ENCODE measurements at regions not wholly inside any gene's neighbourhood (a gene's known extent, or its start where the extent isn't known, plus 50 kb on each side); places are given as distances from the start of the nearest gene placed in this dataset.

DNA sequence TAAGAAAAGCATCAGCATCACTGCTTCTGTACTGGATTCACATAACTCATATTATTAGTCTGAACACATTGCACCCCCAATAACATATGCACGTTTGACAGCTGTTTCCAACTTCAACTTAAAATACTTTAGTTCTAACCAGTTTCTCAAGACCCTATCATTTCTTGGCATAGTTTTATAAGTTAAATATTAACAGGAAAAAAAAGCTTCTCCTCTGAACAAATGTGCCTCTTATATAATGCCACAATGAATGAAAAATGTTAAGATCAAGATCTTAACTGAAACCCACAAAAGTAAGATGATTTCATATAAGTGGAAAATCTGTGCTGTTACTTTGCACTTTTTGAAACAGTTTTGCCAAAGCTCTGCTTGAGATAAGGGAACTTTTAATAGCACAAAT is 652.8 kb upstream of the FAM241A start:
- TF ChIP-seq, protein P1, sequence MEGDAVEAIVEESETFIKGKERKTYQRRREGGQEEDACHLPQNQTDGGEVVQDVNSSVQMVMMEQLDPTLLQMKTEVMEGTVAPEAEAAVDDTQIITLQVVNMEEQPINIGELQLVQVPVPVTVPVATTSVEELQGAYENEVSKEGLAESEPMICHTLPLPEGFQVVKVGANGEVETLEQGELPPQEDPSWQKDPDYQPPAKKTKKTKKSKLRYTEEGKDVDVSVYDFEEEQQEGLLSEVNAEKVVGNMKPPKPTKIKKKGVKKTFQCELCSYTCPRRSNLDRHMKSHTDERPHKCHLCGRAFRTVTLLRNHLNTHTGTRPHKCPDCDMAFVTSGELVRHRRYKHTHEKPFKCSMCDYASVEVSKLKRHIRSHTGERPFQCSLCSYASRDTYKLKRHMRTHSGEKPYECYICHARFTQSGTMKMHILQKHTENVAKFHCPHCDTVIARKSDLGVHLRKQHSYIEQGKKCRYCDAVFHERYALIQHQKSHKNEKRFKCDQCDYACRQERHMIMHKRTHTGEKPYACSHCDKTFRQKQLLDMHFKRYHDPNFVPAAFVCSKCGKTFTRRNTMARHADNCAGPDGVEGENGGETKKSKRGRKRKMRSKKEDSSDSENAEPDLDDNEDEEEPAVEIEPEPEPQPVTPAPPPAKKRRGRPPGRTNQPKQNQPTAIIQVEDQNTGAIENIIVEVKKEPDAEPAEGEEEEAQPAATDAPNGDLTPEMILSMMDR (IDR thresholded peaks at IDR 0.05) = no peak
- no peak for TF ChIP-seq POLR2A (IDR thresholded peaks at IDR 0.05)
